OCI-LY3 (cell line): ENCODE measurements at regions not wholly inside any gene's neighbourhood (a gene's known extent, or its start where the extent isn't known, plus 50 kb on each side); places are given as distances from the start of the nearest gene placed in this dataset.

ENCODE experiments used
- H2AFZ ChIP-seq: fragments of 200-600, 300-600 bp; shearing (Covaris generic); 2 replicates; pipeline ENCODE4 v1.6.0; 2014; ENCODE audit warnings: antibody characterized with exemption, low read depth, low read length
- H3K27ac ChIP-seq: fragments of 200-600, 300-600 bp; sonication (generic); 2 replicates; pipeline ENCODE4 v1.5.1; 2014; ENCODE audit warnings: mild to moderate bottlenecking, low read length, moderate library complexity, mixed read lengths
- H3K27me3 ChIP-seq: fragments of 200-600, 300-600 bp; sonication (generic); 2 replicates; pipeline ENCODE4 v1.6.1; 2014; ENCODE audit warnings: low read depth, low read length, mixed read lengths
- H3K36me3 ChIP-seq: fragments of 200-600, 300-600 bp; sonication (generic); replicated peaks from 2 replicates; pipeline ENCODE3; 2014; ENCODE audit warnings: low read depth, low read length, mixed read lengths
- H3K4me1 ChIP-seq: fragments of 300-600, 200-600 bp; sonication (generic); 2 replicates; pipeline ENCODE4 v1.6.1; 2014; ENCODE audit warnings: low read length, mixed read lengths
- H3K4me2 ChIP-seq: fragments of 200-600, 300-600 bp; sonication (generic); 2 replicates; pipeline ENCODE4 v1.6.1; 2014; ENCODE audit warnings: low read length, mixed read lengths
- H3K4me3 ChIP-seq: fragments of 300-600, 200-600 bp; sonication (generic); 2 replicates; pipeline ENCODE4 v1.5.1; 2014; ENCODE audit warnings: antibody characterized with exemption, mild to moderate bottlenecking, low read length, moderate library complexity
- H3K79me2 ChIP-seq: fragments of 300-600, 200-600 bp; shearing (Covaris generic); 2 replicates; pipeline ENCODE4 v1.6.1; 2014; ENCODE audit warnings: mild to moderate bottlenecking, low read length, mixed read lengths
- H3K9ac ChIP-seq: fragments of 300-600, 200-600 bp; shearing (Covaris generic); 2 replicates; pipeline ENCODE4 v1.6.0; 2014; ENCODE audit warnings: mild to moderate bottlenecking, low read length, moderate library complexity
- H3K9me3 ChIP-seq: fragments of 200-600, 300-600 bp; shearing (Covaris generic); 2 replicates; pipeline ENCODE4 v1.6.1; 2014; ENCODE audit warnings: low read length, mixed read lengths; ENCODE audit not compliant: insufficient read depth
- H4K20me1 ChIP-seq: fragments of 200-600, 300-600 bp; sonication (generic); 2 replicates; pipeline ENCODE4 v1.6.1; 2016; ENCODE audit warnings: low read length, mixed read lengths; ENCODE audit not compliant: insufficient read depth
- CTCF ChIP-seq: fragments of 200-600, 300-600 bp; sonication (generic); IDR thresholded peaks from 2 replicates; pipeline ENCODE4 v1.5.1; 2014; ENCODE audit warnings: antibody characterized with exemption, low read length, low read depth
- EZH2phosphoT487 ChIP-seq: fragments of 200-600 bp; shearing (Covaris generic); IDR thresholded peaks from 2 replicates; pipeline ENCODE4 v1.6.1; 2018; ENCODE audit warnings: antibody characterized with exemption, mixed run types, low read depth

- H3K27ac ChIP-seq, result peak overlapping the region; percentile 84; the same call in 1 of the 2 replicates
- no peaks in the 10 kb centered on the region for H3K36me3 ChIP-seq
- no peak overlapping the region for H2AFZ ChIP-seq
- H3K79me2 ChIP-seq, result no peaks in the 10 kb centered on the region
- H3K4me3 ChIP-seq, result no peak overlapping the region
- H3K9me3 ChIP-seq, result no peaks in the 10 kb centered on the region
- peaks cover 53% of the 10 kb centered on the region for H3K4me1 ChIP-seq
- no peak for TF ChIP-seq EZH2phosphoT487
- TF ChIP-seq CTCF, result no peak
- peaks cover 15% of the 10 kb centered on the region for H3K27me3 ChIP-seq
- peak overlapping the region; percentile 46; the same call in 1 of the 2 replicates for H3K9ac ChIP-seq
- H4K20me1 ChIP-seq, result peaks cover 6% of the 10 kb centered on the region; the same call in 1 of the 2 replicates
- H3K4me2 ChIP-seq, result peak overlapping the region; percentile 94
These were observed 156.2 kb upstream of the ZMIZ1 start for GRCh38 chr10:78912361-78913218.

GRCh38 chr10:78913219-78914059 lies 155.3 kb upstream of the ZMIZ1 start:
- Histone ChIP-seq H3K79me2 (no peaks in the 10 kb centered on the region), H3K4me2 (peak overlapping the region; percentile 94), H3K4me1 (peaks cover 53% of the 10 kb centered on the region), H4K20me1 (peaks cover 6% of the 10 kb centered on the region; the same call in 1 of the 2 replicates), H3K27ac (peak overlapping the region; percentile 84), H3K36me3 (no peaks in the 10 kb centered on the region), H3K9me3 (no peaks in the 10 kb centered on the region), H3K9ac (peak overlapping the region; percentile 46; the same call in 1 of the 2 replicates), H3K4me3 (peak overlapping the region; percentile 67), H3K27me3 (peaks cover 23% of the 10 kb centered on the region), H2AFZ (no peak overlapping the region)
- TF ChIP-seq EZH2phosphoT487 (no peak), CTCF (no peak)

GRCh38 chr10:78914060-78914378 lies 154.7 kb upstream of the ZMIZ1 start:
- Histone ChIP-seq H3K4me1 (peaks cover 53% of the 10 kb centered on the region), H3K9ac (peak overlapping the region; percentile 61; the same call in 1 of the 2 replicates), H2AFZ (no peak overlapping the region), H3K36me3 (no peaks in the 10 kb centered on the region), H3K4me2 (peak overlapping the region; percentile 94), H3K9me3 (no peaks in the 10 kb centered on the region), H3K79me2 (no peaks in the 10 kb centered on the region), H3K27me3 (peaks cover 24% of the 10 kb centered on the region), H3K27ac (peak overlapping the region; percentile 84), H4K20me1 (peaks cover 6% of the 10 kb centered on the region; the same call in 1 of the 2 replicates), H3K4me3 (peak overlapping the region; percentile 67)
- no peak for TF ChIP-seq EZH2phosphoT487
- no peak for TF ChIP-seq CTCF
